ENCODE measurements at regions not wholly inside any gene's neighbourhood (a gene's known extent, or its start where the extent isn't known, plus 50 kb on each side); places are given as distances from the start of the nearest gene placed in this dataset.

DNA sequence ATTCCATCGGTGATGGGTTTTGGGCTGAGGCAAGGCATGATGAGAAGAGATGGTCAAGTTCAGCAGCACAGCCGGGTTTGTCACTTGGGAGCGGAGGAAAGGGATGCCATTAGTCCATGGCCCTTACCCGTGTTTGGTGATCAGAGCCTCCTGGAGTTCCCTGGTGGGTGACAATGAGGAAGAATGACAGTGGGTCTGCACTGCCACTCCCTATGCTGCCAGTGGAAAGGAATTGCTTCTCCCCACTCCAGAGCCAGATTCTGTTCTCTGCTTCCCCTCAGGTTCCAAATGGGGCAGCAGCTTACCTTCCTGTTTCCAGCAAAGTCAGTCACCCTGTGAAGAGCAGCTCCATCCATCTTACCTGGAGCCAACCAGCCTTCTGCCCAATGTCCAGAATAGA is 393.1 kb downstream of the PTPRU start:
- TF ChIP-seq CTCF (IDR thresholded peaks at IDR 0.05 in 8 of 11, conservative IDR thresholded peaks at IDR 0.05 in 3 of 11) (no peak), POLR2A (IDR thresholded peaks at IDR 0.05) (no peak)

Measured in spleen (tissue), 7 donors.